ENCODE measurements at regions not wholly inside any gene's neighbourhood (a gene's known extent, or its start where the extent isn't known, plus 50 kb on each side); places are given as distances from the start of the nearest gene placed in this dataset.

- H3K4me3 ChIP-seq: no peak overlapping the region
- WGBS, 5 donors: 85 to 100% (median 97%) methylated on average over 1 of the region's 1 CpG
- H3K27me3 ChIP-seq (replicated peaks in 1 of 7): peaks cover 0 to 9% (median 0%) of the 10 kb centered on the region in 7 donors
- no peaks in the 10 kb centered on the region for H3K9me3 ChIP-seq
- H3K27ac ChIP-seq: no peak overlapping the region
- no peaks in the 10 kb centered on the region for H3K36me3 ChIP-seq
- no peaks in the 10 kb centered on the region for H3K4me1 ChIP-seq
- intact Hi-C loops (cut with DNase I; ENCODE audit: low total_unique reads): no loop called here
- TF ChIP-seq POLR2AphosphoS5 (IDR thresholded peaks at IDR 0.05) (no peak), CTCF (IDR thresholded peaks at IDR 0.05 in 8 of 11, conservative IDR thresholded peaks at IDR 0.05 in 3 of 11) (no peak), POLR2A (IDR thresholded peaks at IDR 0.05) (no peak)
- no peak for DNase-seq
Observed at GRCh38 chr5:72667708-72668107, 148.8 kb upstream of the TNPO1 start.

- H3K9me3 ChIP-seq: no peaks in the 10 kb centered on the region
- 76 to 88% (median 83%) methylated on average over 7 of the region's 7 CpGs for WGBS, 5 donors
- DNase-seq: no peak
- H3K4me3 ChIP-seq: no peak overlapping the region
- H3K27ac ChIP-seq: no peak overlapping the region
- no peaks in the 10 kb centered on the region for H3K4me1 ChIP-seq
- TF ChIP-seq POLR2AphosphoS5 (IDR thresholded peaks at IDR 0.05): no peak
- no peak for TF ChIP-seq POLR2A (IDR thresholded peaks at IDR 0.05)
- TF ChIP-seq CTCF (IDR thresholded peaks at IDR 0.05 in 8 of 11, conservative IDR thresholded peaks at IDR 0.05 in 3 of 11): no peak
- intact Hi-C loops (cut with DNase I; ENCODE audit: low total_unique reads): no loop called here
- H3K27me3 ChIP-seq (replicated peaks in 1 of 7): peaks cover 0 to 17% (median 0%) of the 10 kb centered on the region in 7 donors
- no peaks in the 10 kb centered on the region for H3K36me3 ChIP-seq
Observed at GRCh38 chr5:72662936-72663335, 153.5 kb upstream of the TNPO1 start.

- Histone ChIP-seq H3K36me3 (no peaks in the 10 kb centered on the region), H3K4me1 (no peaks in the 10 kb centered on the region), H3K27me3 (replicated peaks in 1 of 7) (peaks cover 0 to 17% (median 0%) of the 10 kb centered on the region in 7 donors), H3K9me3 (no peaks in the 10 kb centered on the region), H3K27ac (no peak overlapping the region), H3K4me3 (no peak overlapping the region)
- no peak for DNase-seq
- TF ChIP-seq POLR2AphosphoS5 (IDR thresholded peaks at IDR 0.05) (no peak), CTCF (IDR thresholded peaks at IDR 0.05 in 8 of 11, conservative IDR thresholded peaks at IDR 0.05 in 3 of 11) (no peak), POLR2A (IDR thresholded peaks at IDR 0.05) (no peak)
- WGBS, 5 donors: 63 to 87% (median 76%) methylated on average over 3 of the region's 3 CpGs
- intact Hi-C loops (cut with DNase I; ENCODE audit: low total_unique reads): no loop called here
Observed at GRCh38 chr5:72662305-72662704, 154.2 kb upstream of the TNPO1 start.

- H3K27me3 ChIP-seq (replicated peaks in 1 of 7): peaks cover 0 to 17% (median 0%) of the 10 kb centered on the region in 7 donors
Observed at GRCh38 chr5:72661405-72661804, 154.2 kb upstream of the ZNF366 start.

More at GRCh38 chr5:72661405-72661804, 154.2 kb upstream of the ZNF366 start:
- DNase-seq: no peak
- WGBS, 5 donors: 86 to 94% (median 91%) methylated on average over 2 of the region's 2 CpGs
- no peaks in the 10 kb centered on the region for H3K9me3 ChIP-seq
- H3K27ac ChIP-seq: no peak overlapping the region
- no peaks in the 10 kb centered on the region for H3K4me1 ChIP-seq
- H3K4me3 ChIP-seq: no peak overlapping the region
- intact Hi-C loops (cut with DNase I; ENCODE audit: low total_unique reads): no loop called here
- no peaks in the 10 kb centered on the region for H3K36me3 ChIP-seq
- TF ChIP-seq CTCF (IDR thresholded peaks at IDR 0.05 in 8 of 11, conservative IDR thresholded peaks at IDR 0.05 in 3 of 11) (no peak), POLR2AphosphoS5 (IDR thresholded peaks at IDR 0.05) (no peak), POLR2A (IDR thresholded peaks at IDR 0.05) (no peak)
